ENCODE measurements at regions not wholly inside any gene's neighbourhood (a gene's known extent, or its start where the extent isn't known, plus 50 kb on each side); places are given as distances from the start of the nearest gene placed in this dataset.
A peak's percentile ranks its signal among the peaks of the same experiment; 100 is the strongest.

GRCh38 chr13:42484386-42484785 lies 89.6 kb upstream of the TNFSF11 start:
- intact Hi-C loops (cut with DNase I; ENCODE audit: low total_unique reads) = no loop called here
- H3K4me1 ChIP-seq = no peaks in the 10 kb centered on the region
- H3K9me3 ChIP-seq = no peaks in the 10 kb centered on the region
- no peaks in the 10 kb centered on the region for H3K27me3 ChIP-seq
- no peaks in the 10 kb centered on the region for H3K36me3 ChIP-seq
- no peak overlapping the region for H3K4me3 ChIP-seq
- TF ChIP-seq EP300 (IDR thresholded peaks at IDR 0.05) (no peak), POLR2A (IDR thresholded peaks at IDR 0.05) (no peak), POLR2AphosphoS5 (IDR thresholded peaks at IDR 0.05) (no peak)
- TF ChIP-seq, protein P1, sequence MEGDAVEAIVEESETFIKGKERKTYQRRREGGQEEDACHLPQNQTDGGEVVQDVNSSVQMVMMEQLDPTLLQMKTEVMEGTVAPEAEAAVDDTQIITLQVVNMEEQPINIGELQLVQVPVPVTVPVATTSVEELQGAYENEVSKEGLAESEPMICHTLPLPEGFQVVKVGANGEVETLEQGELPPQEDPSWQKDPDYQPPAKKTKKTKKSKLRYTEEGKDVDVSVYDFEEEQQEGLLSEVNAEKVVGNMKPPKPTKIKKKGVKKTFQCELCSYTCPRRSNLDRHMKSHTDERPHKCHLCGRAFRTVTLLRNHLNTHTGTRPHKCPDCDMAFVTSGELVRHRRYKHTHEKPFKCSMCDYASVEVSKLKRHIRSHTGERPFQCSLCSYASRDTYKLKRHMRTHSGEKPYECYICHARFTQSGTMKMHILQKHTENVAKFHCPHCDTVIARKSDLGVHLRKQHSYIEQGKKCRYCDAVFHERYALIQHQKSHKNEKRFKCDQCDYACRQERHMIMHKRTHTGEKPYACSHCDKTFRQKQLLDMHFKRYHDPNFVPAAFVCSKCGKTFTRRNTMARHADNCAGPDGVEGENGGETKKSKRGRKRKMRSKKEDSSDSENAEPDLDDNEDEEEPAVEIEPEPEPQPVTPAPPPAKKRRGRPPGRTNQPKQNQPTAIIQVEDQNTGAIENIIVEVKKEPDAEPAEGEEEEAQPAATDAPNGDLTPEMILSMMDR (IDR thresholded peaks at IDR 0.05) = no peak
- no peak for DNase-seq
- no peak overlapping the region for H3K27ac ChIP-seq

DNA sequence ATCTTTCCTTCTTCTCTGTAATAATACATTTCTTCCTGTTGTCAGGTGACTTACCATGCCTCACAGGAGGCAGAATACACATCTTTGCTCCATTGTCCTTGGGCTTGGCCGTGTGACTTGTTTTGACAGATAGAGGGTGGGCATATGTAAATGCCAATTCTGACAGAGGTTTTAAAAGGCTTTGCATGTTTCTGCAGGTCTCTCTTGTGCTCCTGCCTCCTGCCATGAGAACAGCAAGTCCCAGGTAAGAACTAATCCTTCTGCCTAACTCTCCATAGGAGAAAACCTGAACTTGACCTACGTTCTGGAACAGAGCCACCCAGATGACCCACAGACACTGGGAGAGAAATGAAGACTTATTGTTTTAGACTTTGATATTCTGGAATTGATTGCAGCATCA lies 88.7 kb upstream of the TNFSF11 start:
- no peak overlapping the region for H3K4me3 ChIP-seq
- no peaks in the 10 kb centered on the region for H3K27me3 ChIP-seq
- no peaks in the 10 kb centered on the region for H3K36me3 ChIP-seq
- TF ChIP-seq EP300 (IDR thresholded peaks at IDR 0.05) (no peak), POLR2AphosphoS5 (IDR thresholded peaks at IDR 0.05) (no peak)
- TF ChIP-seq, protein P1 (IDR thresholded peaks at IDR 0.05) = no peak
- intact Hi-C loops (cut with DNase I; ENCODE audit: low total_unique reads) = no loop called here
- no peaks in the 10 kb centered on the region for H3K4me1 ChIP-seq
- no peak for DNase-seq
- 67 to 88% (median 76%) methylated on average over 2 of the region's 2 CpGs for WGBS, 5 donors
- H3K9me3 ChIP-seq = no peaks in the 10 kb centered on the region
- H3K27ac ChIP-seq = no peak overlapping the region

- intact Hi-C loops (cut with DNase I; ENCODE audit: low total_unique reads) = no loop called here
- no peaks in the 10 kb centered on the region for H3K36me3 ChIP-seq
- WGBS, 5 donors = 4 to 13% (median 9%) methylated on average over 3 of the region's 3 CpGs
- TF ChIP-seq, protein P1 (IDR thresholded peaks at IDR 0.05) = no peak
- TF ChIP-seq POLR2AphosphoS5 (IDR thresholded peaks at IDR 0.05) (no peak), EP300 (IDR thresholded peaks at IDR 0.05) (no peak), POLR2A (IDR thresholded peaks at IDR 0.05) (no peak)
- H3K4me3 ChIP-seq = no peak overlapping the region
- H3K27me3 ChIP-seq = no peaks in the 10 kb centered on the region
- DNase-seq = peak in 1 of 2 donors; percentile 39
- no peak overlapping the region for H3K27ac ChIP-seq
- no peaks in the 10 kb centered on the region for H3K4me1 ChIP-seq
- no peaks in the 10 kb centered on the region for H3K9me3 ChIP-seq
Measured at GRCh38 chr13:42486711-42487198, 87.2 kb upstream of the TNFSF11 start.

DNA sequence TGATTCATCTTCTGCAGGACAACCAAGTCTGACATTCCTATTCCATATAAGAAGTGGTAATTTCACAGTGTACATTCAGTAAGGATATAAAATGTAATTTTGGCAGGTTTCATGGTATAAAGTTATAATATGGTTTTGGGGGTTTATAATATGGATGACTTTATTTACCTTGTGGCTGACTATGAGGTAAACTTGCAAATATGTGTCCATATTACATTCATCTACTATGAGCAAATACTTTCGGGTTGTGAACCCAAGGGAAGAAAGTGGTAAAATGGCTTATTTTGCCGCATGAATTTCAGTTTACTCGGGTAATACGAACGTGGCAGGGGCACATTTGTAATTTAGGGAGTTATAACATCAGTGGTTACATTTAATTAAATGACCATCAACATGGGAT lies 86.7 kb upstream of the TNFSF11 start:
- Histone ChIP-seq H3K4me1 (no peaks in the 10 kb centered on the region), H3K36me3 (no peaks in the 10 kb centered on the region), H3K9me3 (no peaks in the 10 kb centered on the region), H3K27ac (no peak overlapping the region), H3K4me3 (no peak overlapping the region), H3K27me3 (no peaks in the 10 kb centered on the region)
- DNase-seq = no peak
- intact Hi-C loops (cut with DNase I; ENCODE audit: low total_unique reads) = no loop called here
- TF ChIP-seq, protein P1 (IDR thresholded peaks at IDR 0.05) = no peak
- TF ChIP-seq POLR2A (IDR thresholded peaks at IDR 0.05) (no peak), EP300 (IDR thresholded peaks at IDR 0.05) (no peak), POLR2AphosphoS5 (IDR thresholded peaks at IDR 0.05) (no peak)
- 79 to 89% (median 85%) methylated on average over 5 of the region's 5 CpGs for WGBS, 5 donors
